ENCODE measurements at regions not wholly inside any gene's neighbourhood (a gene's known extent, or its start where the extent isn't known, plus 50 kb on each side); places are given as distances from the start of the nearest gene placed in this dataset.
"Not testable (repeated sequence)": the region's sequence is repeated elsewhere in the genome, so short reads cannot be mapped to it uniquely, and the experiment has no call there.

DNA sequence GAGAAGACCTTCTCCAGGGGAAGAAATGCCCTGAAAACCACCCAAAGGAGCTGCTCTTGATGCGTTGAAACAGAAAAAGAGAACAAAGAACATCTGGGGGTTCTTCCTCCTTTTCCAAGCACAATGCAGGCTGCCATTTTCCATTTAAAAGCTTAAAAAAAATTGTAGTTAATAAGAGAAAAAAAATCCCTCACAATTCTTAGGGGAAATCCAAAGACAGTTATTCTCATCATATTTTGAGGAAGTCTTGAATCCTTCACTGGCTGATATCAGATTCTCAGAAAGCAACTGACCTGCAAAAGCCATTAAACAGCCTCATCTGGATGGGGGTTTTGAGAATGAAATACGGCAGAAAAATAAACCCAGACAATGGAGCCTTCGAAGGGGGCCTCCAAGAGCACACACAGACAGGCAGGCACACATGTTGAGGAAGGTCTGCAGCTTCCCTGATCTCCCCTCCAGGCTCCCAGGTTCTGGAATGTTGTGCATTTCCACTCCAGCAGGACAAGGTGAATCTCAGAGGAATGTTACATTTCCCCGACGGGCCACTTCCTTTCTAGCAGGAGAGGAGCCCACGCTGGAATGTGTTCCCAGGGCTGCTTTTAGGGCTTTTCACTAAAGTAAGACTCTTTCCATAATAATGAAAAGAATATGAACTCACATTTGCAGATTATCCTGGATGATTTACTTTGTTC lies 159.4 kb upstream of the S1PR3 start:
- H3K4me3 Mint-ChIP-seq: no peak overlapping the region
- peaks cover 14% of the 10 kb centered on the region for H3K27me3 Mint-ChIP-seq
- H3K27ac Mint-ChIP-seq: no peak overlapping the region
- ATAC-seq (ENCODE audit: low read depth): no peak
- no peak for DNase-seq (ENCODE audit: low spot score in 2 of 2)
- H3K36me3 Mint-ChIP-seq: no peaks in the 10 kb centered on the region
- peaks cover 4% of the 10 kb centered on the region for H3K4me1 Mint-ChIP-seq
- H3K9me3 Mint-ChIP-seq: peaks cover 2% of the 10 kb centered on the region

GRCh38 chr9:88833946-88834345 lies 157.3 kb upstream of the S1PR3 start:
- no peaks in the 10 kb centered on the region for H3K36me3 Mint-ChIP-seq
- H3K4me3 Mint-ChIP-seq: no peak overlapping the region
- H3K27ac Mint-ChIP-seq: no peak overlapping the region

GRCh38 chr9:88835038-88835466 lies 156.2 kb upstream of the S1PR3 start:
- no peaks in the 10 kb centered on the region for H3K36me3 Mint-ChIP-seq
- peaks cover 4% of the 10 kb centered on the region for H3K4me1 Mint-ChIP-seq
- no peak overlapping the region for H3K4me3 Mint-ChIP-seq
- DNase-seq (ENCODE audit: low spot score in 2 of 2): no peak
- H3K27ac Mint-ChIP-seq: no peak overlapping the region
- peaks cover 2% of the 10 kb centered on the region for H3K9me3 Mint-ChIP-seq
- peak; percentile 53 for ATAC-seq (ENCODE audit: low read depth)
- H3K27me3 Mint-ChIP-seq: peaks cover 8% of the 10 kb centered on the region

More at GRCh38 chr9:88833946-88834345, 157.3 kb upstream of the S1PR3 start:
- ATAC-seq (ENCODE audit: low read depth) (no peak), DNase-seq (ENCODE audit: low spot score in 2 of 2) (no peak)
- peaks cover 4% of the 10 kb centered on the region for H3K4me1 Mint-ChIP-seq
- peaks cover 8% of the 10 kb centered on the region for H3K27me3 Mint-ChIP-seq
- H3K9me3 Mint-ChIP-seq: peaks cover 2% of the 10 kb centered on the region

- Mint-ChIP-seq H3K4me3 (no peak overlapping the region), H3K4me1 (peaks cover 4% of the 10 kb centered on the region), H3K36me3 (no peaks in the 10 kb centered on the region), H3K27me3 (peaks cover 8% of the 10 kb centered on the region), H3K9me3 (peaks cover 2% of the 10 kb centered on the region), H3K27ac (no peak overlapping the region)
- ATAC-seq (ENCODE audit: low read depth): no peak
- DNase-seq (ENCODE audit: low spot score in 2 of 2): no peak
Measured at GRCh38 chr9:88835772-88836171, 155.5 kb upstream of the S1PR3 start.

DNA sequence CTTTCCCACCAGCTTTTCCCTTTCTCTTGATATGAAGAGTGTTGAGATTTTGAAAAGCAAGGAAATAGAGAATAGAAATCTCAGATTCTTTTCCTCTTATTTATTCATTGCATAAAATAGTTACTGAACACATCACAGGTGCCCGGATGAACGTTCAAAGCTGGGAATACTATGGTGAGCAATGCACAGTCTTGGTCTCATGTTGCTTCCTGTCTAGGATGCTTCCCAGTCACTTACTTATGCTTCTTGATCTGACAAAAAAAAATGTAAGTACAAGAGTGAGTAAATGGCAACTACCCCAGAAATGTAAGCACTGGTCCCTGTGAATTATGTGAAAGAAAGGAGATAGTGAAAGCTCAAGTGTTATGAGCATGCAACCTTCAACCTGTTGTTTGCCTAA lies 153.5 kb upstream of the S1PR3 start:
- H3K27ac Mint-ChIP-seq: no peak overlapping the region
- H3K36me3 Mint-ChIP-seq: no peaks in the 10 kb centered on the region
- DNase-seq (ENCODE audit: low spot score in 2 of 2) (no peak), ATAC-seq (ENCODE audit: low read depth) (no peak)
- H3K4me3 Mint-ChIP-seq: no peak overlapping the region
- H3K9me3 Mint-ChIP-seq: peaks cover 2% of the 10 kb centered on the region
- H3K27me3 Mint-ChIP-seq: peaks cover 5% of the 10 kb centered on the region
- H3K4me1 Mint-ChIP-seq: peaks cover 4% of the 10 kb centered on the region

GRCh38 chr9:88849878-88850277 lies 141.4 kb upstream of the S1PR3 start:
- H3K36me3 Mint-ChIP-seq; H3K4me1 Mint-ChIP-seq; H3K27me3 Mint-ChIP-seq; H3K4me3 Mint-ChIP-seq; DNase-seq (ENCODE audit: low spot score in 2 of 2); H3K27ac Mint-ChIP-seq; ATAC-seq (ENCODE audit: low read depth); H3K9me3 Mint-ChIP-seq: not testable (repeated sequence)

DNA sequence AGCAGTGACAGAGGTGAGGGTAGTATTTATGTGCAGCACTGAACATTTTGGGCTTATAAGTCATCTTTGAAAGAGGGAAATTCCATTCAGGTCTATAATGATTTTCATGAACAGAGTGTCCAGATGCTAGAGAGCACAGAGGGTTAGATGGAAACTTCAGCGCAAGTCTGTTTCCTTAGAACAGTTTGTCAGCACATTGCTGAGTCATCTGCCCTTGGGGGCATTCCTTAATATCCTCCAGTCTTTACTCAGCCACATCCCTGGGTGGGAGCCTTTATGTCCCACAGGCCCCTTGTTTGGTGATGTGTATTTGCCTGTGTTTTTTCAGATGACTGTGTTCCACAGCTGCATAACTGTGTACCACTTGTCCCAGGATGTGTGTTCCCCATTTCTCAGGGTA lies 138.5 kb upstream of the S1PR3 start:
- ATAC-seq (ENCODE audit: low read depth): no peak
- Mint-ChIP-seq H3K4me1 (no peaks in the 10 kb centered on the region), H3K4me3 (no peak overlapping the region), H3K36me3 (no peaks in the 10 kb centered on the region), H3K27me3 (peaks cover 4% of the 10 kb centered on the region), H3K27ac (no peak overlapping the region), H3K9me3 (peaks cover 8% of the 10 kb centered on the region)
- no peak for DNase-seq (ENCODE audit: low spot score in 2 of 2)

- Mint-ChIP-seq H3K4me1 (no peaks in the 10 kb centered on the region), H3K27me3 (peaks cover 2% of the 10 kb centered on the region), H3K36me3 (peaks cover 2% of the 10 kb centered on the region), H3K27ac (no peak overlapping the region), H3K9me3 (peaks cover 14% of the 10 kb centered on the region), H3K4me3 (no peak overlapping the region)
- ATAC-seq (ENCODE audit: low read depth): no peak
- no peak for DNase-seq (ENCODE audit: low spot score in 2 of 2)
Measured at GRCh38 chr9:88870627-88871026, 120.6 kb upstream of the S1PR3 start.

- DNase-seq (ENCODE audit: low spot score in 2 of 2): no peak
- H3K9me3 Mint-ChIP-seq: peaks cover 14% of the 10 kb centered on the region
- H3K27ac Mint-ChIP-seq: no peak overlapping the region
- no peak for ATAC-seq (ENCODE audit: low read depth)
- no peak overlapping the region for H3K4me3 Mint-ChIP-seq
- H3K27me3 Mint-ChIP-seq: peaks cover 2% of the 10 kb centered on the region
- no peaks in the 10 kb centered on the region for H3K4me1 Mint-ChIP-seq
- peaks cover 2% of the 10 kb centered on the region for H3K36me3 Mint-ChIP-seq
Measured at GRCh38 chr9:88871669-88872068, 119.6 kb upstream of the S1PR3 start.

GRCh38 chr9:88872192-88872946 lies 118.9 kb upstream of the S1PR3 start:
- no peak overlapping the region for H3K27ac Mint-ChIP-seq
- DNase-seq (ENCODE audit: low spot score in 2 of 2) (no peak), ATAC-seq (ENCODE audit: low read depth) (no peak)
- H3K4me1 Mint-ChIP-seq: no peaks in the 10 kb centered on the region
- H3K9me3 Mint-ChIP-seq: peaks cover 14% of the 10 kb centered on the region
- H3K4me3 Mint-ChIP-seq: no peak overlapping the region
- peaks cover 2% of the 10 kb centered on the region for H3K27me3 Mint-ChIP-seq
- H3K36me3 Mint-ChIP-seq: peaks cover 2% of the 10 kb centered on the region

DNA sequence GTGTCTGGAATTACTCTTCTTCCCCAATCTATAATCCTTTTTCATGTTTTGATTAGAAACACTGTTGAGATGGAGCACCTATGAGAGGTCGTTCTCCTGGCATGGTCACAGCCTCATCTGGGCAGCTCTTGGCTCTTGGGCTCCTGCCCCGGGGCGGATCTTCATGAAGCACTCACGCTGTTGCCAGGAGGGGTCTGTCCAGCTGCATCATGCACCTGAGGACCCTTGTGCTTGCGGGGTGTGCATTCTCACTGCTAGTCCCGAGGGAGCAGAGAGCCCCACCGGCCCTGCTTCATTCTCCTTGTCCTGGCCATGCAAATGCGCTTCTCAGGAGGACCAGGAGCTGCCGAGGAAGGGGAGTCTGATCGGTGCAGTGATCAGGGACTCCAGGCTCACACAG lies 117.6 kb upstream of the S1PR3 start:
- no peak for DNase-seq (ENCODE audit: low spot score in 2 of 2)
- Mint-ChIP-seq H3K4me1 (no peaks in the 10 kb centered on the region), H3K4me3 (no peak overlapping the region), H3K27ac (no peak overlapping the region), H3K27me3 (peaks cover 3% of the 10 kb centered on the region), H3K36me3 (peaks cover 2% of the 10 kb centered on the region), H3K9me3 (peaks cover 13% of the 10 kb centered on the region)
- ATAC-seq (ENCODE audit: low read depth): no peak

DNA sequence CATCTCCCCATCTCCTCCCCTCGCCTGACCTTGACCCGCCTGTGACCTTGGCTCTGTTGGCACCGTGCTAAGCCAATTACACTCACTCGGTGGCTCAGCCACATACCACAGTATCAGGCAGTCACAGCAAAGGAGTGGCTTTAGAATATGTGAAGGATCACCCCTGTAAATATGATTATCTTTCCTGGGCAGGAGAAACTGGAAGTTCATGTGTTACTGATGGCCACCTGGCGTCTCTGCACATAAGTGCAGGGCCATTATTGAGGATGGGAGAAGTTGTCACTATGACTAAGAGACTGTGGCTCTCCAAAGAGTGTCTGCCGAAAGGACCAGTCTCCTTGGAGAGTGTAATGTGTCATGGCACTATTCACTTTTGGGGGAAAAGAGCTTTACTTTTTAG lies 116.9 kb upstream of the S1PR3 start:
- H3K27me3 Mint-ChIP-seq: peaks cover 5% of the 10 kb centered on the region
- no peak for DNase-seq (ENCODE audit: low spot score in 2 of 2)
- H3K36me3 Mint-ChIP-seq: peaks cover 2% of the 10 kb centered on the region
- H3K9me3 Mint-ChIP-seq: peaks cover 7% of the 10 kb centered on the region
- no peaks in the 10 kb centered on the region for H3K4me1 Mint-ChIP-seq
- ATAC-seq (ENCODE audit: low read depth): no peak
- no peak overlapping the region for H3K27ac Mint-ChIP-seq
- no peak overlapping the region for H3K4me3 Mint-ChIP-seq

DNA sequence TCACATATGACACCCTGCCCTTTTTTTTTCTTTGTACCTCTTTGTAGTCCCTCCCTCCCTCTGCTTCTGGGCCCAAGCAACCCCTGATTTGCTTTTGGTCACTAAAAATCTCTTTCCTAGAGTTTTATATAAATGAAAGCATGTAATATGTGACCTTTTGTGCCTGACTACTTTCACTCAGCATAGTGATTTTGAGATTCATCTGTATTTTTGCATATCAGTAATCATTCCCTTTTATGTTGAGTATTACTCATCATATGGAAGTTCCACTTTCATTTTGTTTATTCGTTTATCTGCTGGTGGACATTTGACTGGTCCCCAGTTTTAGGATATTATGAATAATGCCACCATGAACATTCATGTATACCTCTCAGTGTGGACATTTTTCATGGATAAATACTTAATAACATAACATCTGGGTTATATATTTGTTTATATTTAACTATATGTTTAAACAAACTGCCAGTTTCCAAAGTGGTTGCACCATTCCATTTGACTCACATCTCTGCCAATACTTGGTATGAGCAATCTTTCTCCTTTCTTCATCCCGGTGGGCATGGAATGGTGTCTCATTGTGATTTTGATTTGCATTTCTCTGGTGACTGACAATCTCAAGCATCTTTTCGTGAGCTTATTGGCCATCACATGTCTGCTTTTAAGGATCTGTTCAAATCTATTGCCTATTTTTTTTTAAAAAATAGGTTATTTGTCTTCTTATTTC lies 115.7 kb upstream of the S1PR3 start:
- peaks cover 5% of the 10 kb centered on the region for H3K27me3 Mint-ChIP-seq
- DNase-seq (ENCODE audit: low spot score in 2 of 2) (no peak), ATAC-seq (ENCODE audit: low read depth) (no peak)
- H3K27ac Mint-ChIP-seq: no peak overlapping the region
- no peaks in the 10 kb centered on the region for H3K4me1 Mint-ChIP-seq
- H3K36me3 Mint-ChIP-seq: peaks cover 2% of the 10 kb centered on the region
- no peak overlapping the region for H3K4me3 Mint-ChIP-seq
- H3K9me3 Mint-ChIP-seq: peaks cover 6% of the 10 kb centered on the region

GRCh38 chr9:88880199-88880598 lies 111.1 kb upstream of the S1PR3 start:
- H3K36me3 Mint-ChIP-seq: no peaks in the 10 kb centered on the region
- no peak overlapping the region for H3K4me3 Mint-ChIP-seq
- H3K27ac Mint-ChIP-seq: no peak overlapping the region
- H3K27me3 Mint-ChIP-seq: peaks cover 3% of the 10 kb centered on the region
- H3K9me3 Mint-ChIP-seq: peaks cover 6% of the 10 kb centered on the region
- DNase-seq (ENCODE audit: low spot score in 2 of 2): no peak
- H3K4me1 Mint-ChIP-seq: no peaks in the 10 kb centered on the region
- ATAC-seq (ENCODE audit: low read depth): no peak
